Retinal pigment epithelial cell (primary cell): ENCODE measurements at regions not wholly inside any gene's neighbourhood (a gene's known extent, or its start where the extent isn't known, plus 50 kb on each side); places are given as distances from the start of the nearest gene placed in this dataset.
"Not testable (repeated sequence)": the region's sequence is repeated elsewhere in the genome, so short reads cannot be mapped to it uniquely, and the experiment has no call there.

Source experiments
- DNase-seq: peaks from one replicate; pipeline ENCODE4 v3.0.0-alpha.2; 2010; ENCODE audit warnings: low read depth
- H3K4me3 ChIP-seq: 2 replicates; pipeline ENCODE4 v1.5.1; 2011; ENCODE audit warnings: mild to moderate bottlenecking, low read length, control low read depth, moderate library complexity
- CTCF ChIP-seq: conservative IDR thresholded peaks from 2 replicates; pipeline ENCODE4 v1.5.1; 2011; ENCODE audit warnings: low read depth, low read length, control low read depth, inconsistent platforms

GRCh38 chr4:52420330-52420729 is 238.8 kb downstream of the USP46 start:
- TF ChIP-seq CTCF: no peak
- no peak overlapping the region for H3K4me3 ChIP-seq
- DNase-seq: no peak

GRCh38 chr4:52421811-52422213 is 237.3 kb downstream of the USP46 start:
- H3K4me3 ChIP-seq: no peak overlapping the region
- TF ChIP-seq CTCF: no peak
- DNase-seq: no peak

GRCh38 chr4:52423967-52424366 is 235.1 kb downstream of the USP46 start:
- no peak overlapping the region for H3K4me3 ChIP-seq
- no peak for TF ChIP-seq CTCF
- DNase-seq: no peak

- no peak overlapping the region for H3K4me3 ChIP-seq
- DNase-seq: no peak
- TF ChIP-seq CTCF: no peak
These were observed 233.3 kb downstream of the USP46 start for GRCh38 chr4:52425751-52426326.

- no peak overlapping the region for H3K4me3 ChIP-seq
- no peak for TF ChIP-seq CTCF
- no peak for DNase-seq
These were observed 227.7 kb downstream of the USP46 start for GRCh38 chr4:52431410-52431809.

GRCh38 chr4:52431869-52432268 is 227.2 kb downstream of the USP46 start:
- no peak for TF ChIP-seq CTCF
- DNase-seq: no peak
- H3K4me3 ChIP-seq: no peak overlapping the region

- not testable (repeated sequence) for DNase-seq, H3K4me3 ChIP-seq
These were observed 216.6 kb downstream of the USP46 start for GRCh38 chr4:52442524-52442923.

- TF ChIP-seq CTCF: no peak
- no peak overlapping the region for H3K4me3 ChIP-seq
- DNase-seq: no peak
These were observed 186.7 kb downstream of the USP46 start for GRCh38 chr4:52472444-52472843.
